Naive thymus-derived CD4-positive, alpha-beta T cell (primary cell): ENCODE measurements at regions not wholly inside any gene's neighbourhood (a gene's known extent, or its start where the extent isn't known, plus 50 kb on each side); places are given as distances from the start of the nearest gene placed in this dataset.

Source experiments
- ATAC-seq: fragments of 150-1000 bp; cut with Tn5 transposase; 2 replicates; pipeline ENCODE4 v1.10.0; 2021; ENCODE audit warnings: mild to moderate bottlenecking, moderate library complexity
- CTCF ChIA-PET: fragments of 350-600 bp; sonication (Branson Sonifier 250); formaldehyde crosslinking; loops from one replicate; lab custom pipeline; 2021; ENCODE audit warnings: antibody characterized with exemption; lab: Charles Lee
- POLR2A ChIA-PET: fragments of 350-600 bp; sonication (Branson Sonifier 250); formaldehyde crosslinking; loops from one replicate; lab custom pipeline; 2021; ENCODE audit warnings: antibody characterized with exemption, inconsistent platforms; lab: Charles Lee
- DNase-seq, 9 donors: peaks; one replicate each; pipeline versions ENCODE4 v3.0.0 to v3.0.0-alpha.2; 2020 to 2022; ENCODE audit warnings: mixed read lengths in 1 of 9
- H3K27ac ChIP-seq: one replicate; pipeline ENCODE4 v1.7.0; 2013; ENCODE audit warnings: mild to moderate bottlenecking, low read depth, low read length, moderate library complexity
- H3K27me3 ChIP-seq, 2 donors: one replicate each; pipeline ENCODE4 v1.7.0; 2013; ENCODE audit warnings: low read length in 2 of 2, mild to moderate bottlenecking in 2 of 2, moderate library complexity in 2 of 2; ENCODE audit not compliant: control insufficient read depth in 2 of 2, insufficient read depth in 2 of 2
- H3K36me3 ChIP-seq, 3 experiments: 1 replicate in 2 of 3; 2 replicates in 1 of 3; pipeline ENCODE4 v1.7.0; 2013; ENCODE audit warnings: low read length in 3 of 3, mild to moderate bottlenecking in 3 of 3, moderate library complexity in 1 of 3; ENCODE audit not compliant: insufficient read depth in 3 of 3, control insufficient read depth in 2 of 3
- H3K4me1 ChIP-seq, 2 donors: one replicate each; pipeline ENCODE4 v1.7.0; 2013; ENCODE audit warnings: low read length in 2 of 2, mild to moderate bottlenecking in 2 of 2, moderate library complexity in 1 of 2; ENCODE audit not compliant: control insufficient read depth in 2 of 2, insufficient read depth in 2 of 2
- H3K4me3 ChIP-seq: 2 replicates; pipeline ENCODE4 v1.7.0; 2013; ENCODE audit warnings: mild to moderate bottlenecking, low read length
- H3K9me3 ChIP-seq, 3 experiments: 1 replicate in 2 of 3; 2 replicates in 1 of 3; pipeline ENCODE4 v1.7.0; 2013; ENCODE audit warnings: low read length in 3 of 3; ENCODE audit not compliant: control insufficient read depth in 2 of 3
- H3K27ac Mint-ChIP-seq, 9 donors: one replicate each; pipeline ENCODE4 v1.8.0; 2020 to 2022; ENCODE audit warnings: mixed read lengths in 9 of 9, mild to moderate bottlenecking in 8 of 9, moderate library complexity in 5 of 9, inconsistent platforms in 2 of 9
- H3K27me3 Mint-ChIP-seq, 5 donors: one replicate each; pipeline ENCODE4 v1.8.0; 2021 to 2022; ENCODE audit warnings: mixed read lengths in 5 of 5, mild to moderate bottlenecking in 1 of 5
- H3K36me3 Mint-ChIP-seq, 5 donors: one replicate each; pipeline ENCODE4 v1.8.0; 2020 to 2022; ENCODE audit warnings: mixed read lengths in 5 of 5, mild to moderate bottlenecking in 3 of 5, inconsistent platforms in 1 of 5
- H3K4me1 Mint-ChIP-seq, 7 donors: one replicate each; pipeline ENCODE4 v1.8.0; 2020 to 2022; ENCODE audit warnings: mixed read lengths in 7 of 7, mild to moderate bottlenecking in 3 of 7, inconsistent platforms in 1 of 7
- H3K4me3 Mint-ChIP-seq, 10 donors: one replicate each; pipeline ENCODE4 v1.8.0; 2020 to 2022; ENCODE audit warnings: mild to moderate bottlenecking in 10 of 10, mixed read lengths in 10 of 10, moderate library complexity in 6 of 10, inconsistent platforms in 2 of 10
- H3K9me3 Mint-ChIP-seq, 11 donors: one replicate each; pipeline ENCODE4 v1.8.0; 2020 to 2022; ENCODE audit warnings: mixed read lengths in 11 of 11, mild to moderate bottlenecking in 4 of 11, inconsistent platforms in 1 of 11, moderate library complexity in 1 of 11
- intact Hi-C, 2 donors: fragments of 100-400 bp; cut with micrococcal nuclease; formaldehyde crosslinking; loops; one replicate each; pipeline ENCODE4 v1.15.1; 2023

GRCh38 chr3:84042399-84043106 is 916.2 kb upstream of the CADM2 start:
- intact Hi-C loops: no loop called here
- ATAC-seq (no peak), DNase-seq (no peak)
- no peaks in the 10 kb centered on the region for H3K36me3 Mint-ChIP-seq
- no peaks in the 10 kb centered on the region for H3K4me1 Mint-ChIP-seq
- Histone ChIP-seq H3K4me3 (no peak overlapping the region), H3K27ac (no peak overlapping the region), H3K36me3 (no peaks in the 10 kb centered on the region), H3K4me1 (no peaks in the 10 kb centered on the region), H3K27me3 (no peaks in the 10 kb centered on the region), H3K9me3 (no peaks in the 10 kb centered on the region)
- no peak overlapping the region for H3K4me3 Mint-ChIP-seq
- H3K27ac Mint-ChIP-seq: no peak overlapping the region
- POLR2A ChIA-PET: no interaction called here
- H3K9me3 Mint-ChIP-seq: peaks cover 0 to 19% (median 5%) of the 10 kb centered on the region in 11 donors
- CTCF ChIA-PET: interaction anchor here (0.9 kb wide), 1 partner anchor 11 kb away, joined by 3 read pairs; no protein-coding TSS in a partner anchor
- H3K27me3 Mint-ChIP-seq: no peaks in the 10 kb centered on the region

- H3K36me3 Mint-ChIP-seq: no peaks in the 10 kb centered on the region
- POLR2A ChIA-PET: no interaction called here
Measured at GRCh38 chr3:84066915-84067314, 891.9 kb upstream of the CADM2 start.

GRCh38 chr3:84073664-84074063 is 885.1 kb upstream of the CADM2 start:
- Histone ChIP-seq H3K27me3 (no peaks in the 10 kb centered on the region), H3K27ac (no peak overlapping the region), H3K36me3 (no peaks in the 10 kb centered on the region), H3K4me3 (no peak overlapping the region), H3K9me3 (peaks cover 0 to 3% (median 0%) of the 10 kb centered on the region in 3 experiments), H3K4me1 (no peaks in the 10 kb centered on the region)
- ChIA-PET POLR2A (no interaction called here), CTCF (no interaction called here)
- Mint-ChIP-seq H3K9me3 (peaks cover 0 to 27% (median 6%) of the 10 kb centered on the region in 11 donors), H3K4me1 (no peaks in the 10 kb centered on the region), H3K4me3 (no peak overlapping the region), H3K27ac (no peak overlapping the region), H3K36me3 (no peaks in the 10 kb centered on the region), H3K27me3 (no peaks in the 10 kb centered on the region)
- intact Hi-C loops: no loop called here
- DNase-seq (no peak), ATAC-seq (no peak)

More at GRCh38 chr3:84066915-84067314, 891.9 kb upstream of the CADM2 start:
- intact Hi-C loops: no loop called here
- H3K27me3 Mint-ChIP-seq: no peaks in the 10 kb centered on the region
- Histone ChIP-seq H3K9me3 (peaks cover 0 to 3% (median 0%) of the 10 kb centered on the region in 3 experiments), H3K4me1 (no peaks in the 10 kb centered on the region), H3K36me3 (no peaks in the 10 kb centered on the region), H3K4me3 (no peak overlapping the region), H3K27me3 (no peaks in the 10 kb centered on the region), H3K27ac (no peak overlapping the region)
- H3K4me1 Mint-ChIP-seq: no peaks in the 10 kb centered on the region
- H3K27ac Mint-ChIP-seq: no peak overlapping the region
- DNase-seq (no peak), ATAC-seq (no peak)
- no peak overlapping the region for H3K4me3 Mint-ChIP-seq
- peaks cover 0 to 13% (median 3%) of the 10 kb centered on the region in 11 donors for H3K9me3 Mint-ChIP-seq
- CTCF ChIA-PET: no interaction called here

GRCh38 chr3:84074767-84075166 is 884.0 kb upstream of the CADM2 start:
- ChIA-PET POLR2A (no interaction called here), CTCF (no interaction called here)
- DNase-seq (no peak), ATAC-seq (no peak)
- Mint-ChIP-seq H3K9me3 (peaks cover 0 to 27% (median 6%) of the 10 kb centered on the region in 11 donors), H3K4me3 (no peak overlapping the region), H3K27ac (no peak overlapping the region), H3K36me3 (no peaks in the 10 kb centered on the region), H3K4me1 (no peaks in the 10 kb centered on the region), H3K27me3 (no peaks in the 10 kb centered on the region)
- no peak overlapping the region for H3K27ac ChIP-seq
- H3K4me3 ChIP-seq: no peak overlapping the region
- H3K4me1 ChIP-seq: no peaks in the 10 kb centered on the region
- intact Hi-C loops: no loop called here
- no peaks in the 10 kb centered on the region for H3K36me3 ChIP-seq
- H3K27me3 ChIP-seq: no peaks in the 10 kb centered on the region
- H3K9me3 ChIP-seq: peaks cover 0 to 3% (median 0%) of the 10 kb centered on the region in 3 experiments

- Mint-ChIP-seq H3K4me1 (no peaks in the 10 kb centered on the region), H3K4me3 (no peak overlapping the region), H3K9me3 (peaks cover 0 to 23% (median 6%) of the 10 kb centered on the region in 11 donors), H3K27ac (no peak overlapping the region), H3K36me3 (no peaks in the 10 kb centered on the region), H3K27me3 (no peaks in the 10 kb centered on the region)
- ChIA-PET CTCF (no interaction called here), POLR2A (no interaction called here)
- no peaks in the 10 kb centered on the region for H3K4me1 ChIP-seq
- ATAC-seq: no peak
- H3K9me3 ChIP-seq: no peaks in the 10 kb centered on the region
- intact Hi-C loops: no loop called here
- no peak overlapping the region for H3K4me3 ChIP-seq
- no peak overlapping the region for H3K27ac ChIP-seq
- H3K36me3 ChIP-seq: no peaks in the 10 kb centered on the region
- DNase-seq: no peak
- no peaks in the 10 kb centered on the region for H3K27me3 ChIP-seq
Measured at GRCh38 chr3:84077479-84077878, 881.3 kb upstream of the CADM2 start.

- CTCF ChIA-PET: no interaction called here
- peaks cover 0 to 12% (median 6%) of the 10 kb centered on the region in 11 donors for H3K9me3 Mint-ChIP-seq
Measured at GRCh38 chr3:84082726-84083125, 876.1 kb upstream of the CADM2 start.

GRCh38 chr3:84092907-84093306 is 865.9 kb upstream of the CADM2 start:
- Histone ChIP-seq H3K27ac (no peak overlapping the region), H3K36me3 (no peaks in the 10 kb centered on the region), H3K9me3 (no peaks in the 10 kb centered on the region), H3K27me3 (no peaks in the 10 kb centered on the region), H3K4me3 (no peak overlapping the region), H3K4me1 (no peaks in the 10 kb centered on the region)
- no peak overlapping the region for H3K4me3 Mint-ChIP-seq
- H3K4me1 Mint-ChIP-seq: no peaks in the 10 kb centered on the region
- ChIA-PET CTCF (no interaction called here), POLR2A (no interaction called here)
- ATAC-seq (no peak), DNase-seq (no peak)
- peaks cover 0 to 17% (median 3%) of the 10 kb centered on the region in 11 donors for H3K9me3 Mint-ChIP-seq
- H3K36me3 Mint-ChIP-seq: no peaks in the 10 kb centered on the region
- intact Hi-C loops: no loop called here
- H3K27ac Mint-ChIP-seq: no peak overlapping the region
- H3K27me3 Mint-ChIP-seq: no peaks in the 10 kb centered on the region

More at GRCh38 chr3:84082726-84083125, 876.1 kb upstream of the CADM2 start:
- H3K4me3 Mint-ChIP-seq: no peak overlapping the region
- H3K36me3 Mint-ChIP-seq: no peaks in the 10 kb centered on the region
- no peak overlapping the region for H3K27ac Mint-ChIP-seq
- Histone ChIP-seq H3K4me3 (no peak overlapping the region), H3K27ac (no peak overlapping the region), H3K4me1 (no peaks in the 10 kb centered on the region), H3K27me3 (no peaks in the 10 kb centered on the region), H3K9me3 (no peaks in the 10 kb centered on the region), H3K36me3 (no peaks in the 10 kb centered on the region)
- no peaks in the 10 kb centered on the region for H3K4me1 Mint-ChIP-seq
- ATAC-seq (no peak), DNase-seq (no peak)
- H3K27me3 Mint-ChIP-seq: no peaks in the 10 kb centered on the region
- intact Hi-C loops: no loop called here
- POLR2A ChIA-PET: no interaction called here
